Mucosa of stomach (tissue), 1 donor: ENCODE measurements at regions not wholly inside any gene's neighbourhood (a gene's known extent, or its start where the extent isn't known, plus 50 kb on each side); places are given as distances from the start of the nearest gene placed in this dataset.

Experiments
- H3K27me3 ChIP-seq: one replicate; pipeline ENCODE4 v1.7.0; 2013; ENCODE audit warnings: mild to moderate bottlenecking, low read length; ENCODE audit not compliant: control insufficient read depth, insufficient read depth
- H3K36me3 ChIP-seq: one replicate; pipeline ENCODE4 v1.7.0; 2013; ENCODE audit warnings: low read length; ENCODE audit not compliant: control insufficient read depth, insufficient read depth
- H3K4me1 ChIP-seq: one replicate; pipeline ENCODE4 v1.7.0; 2013; ENCODE audit warnings: mild to moderate bottlenecking, low read length; ENCODE audit not compliant: control insufficient read depth, insufficient read depth
- H3K4me3 ChIP-seq: one replicate; pipeline ENCODE4 v1.7.0; 2013; ENCODE audit warnings: low read length
- H3K9ac ChIP-seq: one replicate; pipeline ENCODE4 v1.7.0; 2013; ENCODE audit warnings: mild to moderate bottlenecking, low read length, moderate library complexity
- H3K9me3 ChIP-seq: one replicate; pipeline ENCODE4 v1.7.0; 2013; ENCODE audit warnings: mild to moderate bottlenecking, low read length, moderate library complexity; ENCODE audit not compliant: control insufficient read depth
- donor health status: Pancreatic carcinoma.

GRCh38 chr6:121823437-121823851, 388.0 kb downstream of the GJA1 start:
- no peaks in the 10 kb centered on the region for H3K27me3 ChIP-seq
- no peaks in the 10 kb centered on the region for H3K36me3 ChIP-seq
- H3K4me1 ChIP-seq: no peaks in the 10 kb centered on the region
- H3K9me3 ChIP-seq: no peaks in the 10 kb centered on the region
- H3K9ac ChIP-seq: no peak overlapping the region
- H3K4me3 ChIP-seq: no peak overlapping the region

DNA sequence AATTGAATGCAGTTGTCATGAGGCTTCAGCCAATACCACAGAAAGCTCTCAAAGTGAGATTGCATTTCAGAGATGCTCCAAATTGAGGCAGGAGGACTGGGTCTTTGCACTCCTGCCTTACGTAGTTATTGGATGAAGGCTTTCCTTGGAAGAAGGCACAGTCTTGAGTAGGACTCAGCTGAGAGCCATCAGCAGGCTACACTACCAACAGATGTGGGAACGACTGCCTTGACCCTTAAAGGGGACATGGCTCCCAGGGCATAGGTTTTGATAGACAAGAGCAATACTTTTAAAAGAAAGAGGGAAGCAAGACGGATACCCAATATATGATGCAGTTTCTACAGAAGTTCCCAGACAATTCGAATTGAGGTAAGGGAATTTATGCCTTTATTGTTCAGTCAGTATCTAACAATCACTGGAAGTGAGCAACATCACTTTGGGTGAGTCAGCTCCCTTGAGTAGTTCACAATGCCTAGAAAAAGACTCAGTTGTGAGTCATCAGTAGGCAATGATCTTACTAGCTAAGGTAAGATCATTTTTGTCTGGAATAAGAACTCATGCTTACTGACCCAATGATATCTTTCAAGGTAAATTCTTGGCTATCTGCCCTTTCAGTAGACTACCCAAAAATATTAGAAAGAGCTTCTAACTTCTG, 390.8 kb downstream of the GJA1 start:
- Histone ChIP-seq H3K27me3 (no peaks in the 10 kb centered on the region), H3K4me1 (no peaks in the 10 kb centered on the region), H3K9me3 (no peaks in the 10 kb centered on the region)

DNA sequence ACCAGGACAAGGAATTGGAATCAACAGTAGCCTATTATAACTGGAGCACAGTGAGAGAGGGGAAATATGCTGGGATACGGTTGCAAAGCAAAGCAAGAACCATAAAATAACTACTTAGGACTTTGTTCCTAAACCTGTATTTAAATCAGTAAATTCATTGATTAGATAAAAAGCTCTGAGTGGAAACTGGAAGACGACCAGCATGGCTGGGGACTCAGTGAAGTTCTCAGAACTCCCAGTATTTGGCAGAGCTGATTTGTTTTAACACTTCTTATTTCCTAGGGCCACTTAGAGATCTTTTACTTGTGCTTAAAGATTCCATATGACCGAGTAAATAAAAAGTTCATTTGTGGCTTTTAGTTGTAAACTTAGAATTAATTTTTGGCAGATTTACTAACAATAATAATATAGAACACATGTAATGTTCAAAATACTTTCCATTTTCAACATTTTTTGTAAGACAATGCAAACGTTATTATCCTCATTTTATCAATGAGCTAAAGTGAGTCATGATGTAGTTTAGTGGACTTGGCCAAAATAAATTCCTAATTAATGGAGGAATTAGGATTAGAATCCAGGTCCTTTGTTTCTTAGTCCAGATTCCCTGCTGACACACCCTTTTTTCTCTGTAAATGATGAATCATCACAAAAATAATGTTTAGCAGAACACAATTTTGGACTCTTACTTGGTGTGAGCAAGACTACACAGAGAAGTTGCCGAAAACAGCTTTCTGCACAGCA, 392.9 kb downstream of the GJA1 start:
- H3K9me3 ChIP-seq: no peaks in the 10 kb centered on the region
- no peak overlapping the region for H3K4me3 ChIP-seq
- H3K4me1 ChIP-seq: no peaks in the 10 kb centered on the region
- H3K9ac ChIP-seq: no peak overlapping the region
- H3K36me3 ChIP-seq: no peaks in the 10 kb centered on the region
- no peaks in the 10 kb centered on the region for H3K27me3 ChIP-seq

More for the DNA sequence above, 390.8 kb downstream of the GJA1 start:
- no peak overlapping the region for H3K9ac ChIP-seq
- H3K36me3 ChIP-seq: no peaks in the 10 kb centered on the region
- no peak overlapping the region for H3K4me3 ChIP-seq

DNA sequence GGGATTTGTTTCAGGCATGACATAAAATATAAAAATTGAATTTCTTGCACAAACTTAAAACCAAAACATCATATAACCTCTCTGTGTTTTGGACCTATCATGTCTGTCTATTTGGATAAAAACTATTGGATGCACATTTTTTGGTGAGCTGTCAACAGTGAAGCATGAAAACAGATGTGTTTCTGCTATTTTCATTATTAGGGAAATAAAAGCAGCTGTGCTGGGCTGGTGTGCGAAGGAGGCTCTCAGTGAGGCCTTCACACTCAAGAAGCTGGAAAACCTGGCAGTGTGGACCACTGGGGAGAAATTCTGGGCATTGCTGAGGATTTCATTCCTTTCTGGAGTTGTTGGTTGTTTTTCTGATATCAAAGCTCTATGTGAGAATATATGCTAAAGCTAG, 395.3 kb downstream of the GJA1 start:
- Histone ChIP-seq H3K4me3 (no peak overlapping the region), H3K9ac (no peak overlapping the region), H3K9me3 (no peaks in the 10 kb centered on the region), H3K4me1 (no peaks in the 10 kb centered on the region), H3K27me3 (no peaks in the 10 kb centered on the region), H3K36me3 (no peaks in the 10 kb centered on the region)

- H3K4me1 ChIP-seq: no peaks in the 10 kb centered on the region
These were observed 400.2 kb downstream of the GJA1 start for GRCh38 chr6:121835662-121836061.

GRCh38 chr6:121837545-121838229, 402.2 kb downstream of the GJA1 start:
- Histone ChIP-seq H3K36me3 (no peaks in the 10 kb centered on the region), H3K27me3 (no peaks in the 10 kb centered on the region), H3K9me3 (no peaks in the 10 kb centered on the region), H3K9ac (no peak overlapping the region), H3K4me1 (no peaks in the 10 kb centered on the region), H3K4me3 (no peak overlapping the region)

More at GRCh38 chr6:121835662-121836061, 400.2 kb downstream of the GJA1 start:
- Histone ChIP-seq H3K4me3 (no peak overlapping the region), H3K9ac (no peak overlapping the region), H3K27me3 (no peaks in the 10 kb centered on the region), H3K9me3 (no peaks in the 10 kb centered on the region), H3K36me3 (no peaks in the 10 kb centered on the region)

DNA sequence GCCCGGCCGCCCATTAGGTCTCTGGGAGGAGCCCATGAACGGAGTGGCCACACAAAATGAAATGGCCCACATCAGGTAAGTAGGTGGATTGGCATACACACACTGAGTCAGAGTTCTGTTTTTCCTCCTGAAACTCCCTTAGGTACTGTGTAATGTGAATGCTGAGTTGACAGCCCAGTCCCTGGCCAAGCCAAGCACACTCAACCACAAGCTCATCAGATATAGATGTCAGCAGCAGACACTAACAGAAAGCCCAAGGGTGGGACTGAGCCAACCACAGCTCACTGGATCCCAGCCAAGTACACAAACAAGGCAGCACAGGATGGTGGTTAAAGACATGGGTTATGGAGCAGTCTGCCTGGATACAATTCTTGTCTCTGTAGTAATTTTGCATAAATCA, 403.4 kb downstream of the GJA1 start:
- Histone ChIP-seq H3K4me1 (no peaks in the 10 kb centered on the region), H3K9me3 (no peaks in the 10 kb centered on the region), H3K36me3 (no peaks in the 10 kb centered on the region), H3K4me3 (no peak overlapping the region), H3K27me3 (no peaks in the 10 kb centered on the region), H3K9ac (no peak overlapping the region)

- Histone ChIP-seq H3K9ac (no peak overlapping the region), H3K9me3 (no peaks in the 10 kb centered on the region), H3K36me3 (no peaks in the 10 kb centered on the region), H3K4me1 (no peaks in the 10 kb centered on the region), H3K4me3 (no peak overlapping the region), H3K27me3 (no peaks in the 10 kb centered on the region)
These were observed 404.4 kb downstream of the GJA1 start for GRCh38 chr6:121839896-121840295.

DNA sequence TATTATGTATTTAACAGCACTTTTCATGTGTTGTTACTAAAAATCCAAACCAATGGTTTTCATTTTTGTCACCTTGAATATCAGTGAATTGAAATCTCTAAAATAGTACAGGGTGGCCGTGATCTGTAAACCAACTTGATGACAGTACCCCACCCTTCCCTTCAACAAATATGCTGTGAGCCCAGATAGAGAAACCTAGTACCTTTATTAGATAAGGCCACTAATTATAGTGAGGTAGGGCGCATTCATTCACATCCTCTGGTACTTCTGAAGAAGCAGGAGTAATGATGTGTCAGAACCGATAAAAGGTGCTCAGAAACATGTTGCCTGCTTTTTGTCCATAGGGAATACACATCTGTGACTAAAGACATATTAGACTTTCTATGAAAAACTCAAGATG, 409.5 kb downstream of the GJA1 start:
- Histone ChIP-seq H3K27me3 (no peaks in the 10 kb centered on the region), H3K36me3 (no peaks in the 10 kb centered on the region), H3K9me3 (no peaks in the 10 kb centered on the region), H3K4me3 (no peak overlapping the region), H3K9ac (no peak overlapping the region), H3K4me1 (no peaks in the 10 kb centered on the region)

DNA sequence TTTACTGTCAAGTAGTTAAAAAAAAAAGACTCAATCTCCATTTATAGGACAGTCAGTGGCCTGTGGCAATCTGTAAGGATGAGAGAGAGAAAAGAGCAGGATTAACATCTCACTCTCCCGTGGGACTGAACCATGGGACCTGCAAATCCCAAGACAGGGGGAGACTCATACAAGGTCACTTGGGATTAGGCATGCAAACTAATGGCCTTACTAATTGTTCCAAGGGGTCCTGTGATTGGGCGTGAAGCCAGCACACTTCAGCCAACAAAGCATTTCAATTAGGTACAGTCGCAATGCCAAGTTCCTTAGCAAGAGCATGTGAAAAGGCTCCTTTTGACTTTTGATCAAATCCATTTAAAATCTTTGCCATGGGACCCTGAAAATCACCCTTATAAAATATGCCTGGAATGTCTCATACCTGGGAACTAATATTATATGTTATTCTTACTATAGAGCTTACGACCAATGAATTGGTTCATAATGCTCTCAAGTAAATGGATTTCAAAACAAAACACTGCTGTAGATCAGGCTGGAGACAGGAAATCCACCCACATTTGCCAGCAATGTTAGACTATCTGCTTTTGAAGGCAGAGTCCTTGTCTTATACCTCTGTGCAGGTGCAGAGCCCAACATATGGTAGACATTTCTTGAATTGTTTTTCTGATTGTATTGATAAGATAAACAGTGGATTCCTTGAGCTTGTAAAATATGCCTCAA, 412.5 kb downstream of the GJA1 start:
- no peaks in the 10 kb centered on the region for H3K36me3 ChIP-seq
- H3K27me3 ChIP-seq: no peaks in the 10 kb centered on the region
- H3K4me1 ChIP-seq: no peaks in the 10 kb centered on the region
- H3K9me3 ChIP-seq: no peaks in the 10 kb centered on the region
- H3K9ac ChIP-seq: no peak overlapping the region
- no peak overlapping the region for H3K4me3 ChIP-seq

- H3K4me3 ChIP-seq: no peak overlapping the region
- H3K9me3 ChIP-seq: no peaks in the 10 kb centered on the region
- no peaks in the 10 kb centered on the region for H3K36me3 ChIP-seq
- no peaks in the 10 kb centered on the region for H3K4me1 ChIP-seq
- no peaks in the 10 kb centered on the region for H3K27me3 ChIP-seq
- no peak overlapping the region for H3K9ac ChIP-seq
These were observed 413.2 kb downstream of the GJA1 start for GRCh38 chr6:121848523-121849255.
